ENCODE measurements at regions not wholly inside any gene's neighbourhood (a gene's known extent, or its start where the extent isn't known, plus 50 kb on each side); places are given as distances from the start of the nearest gene placed in this dataset.

DNA sequence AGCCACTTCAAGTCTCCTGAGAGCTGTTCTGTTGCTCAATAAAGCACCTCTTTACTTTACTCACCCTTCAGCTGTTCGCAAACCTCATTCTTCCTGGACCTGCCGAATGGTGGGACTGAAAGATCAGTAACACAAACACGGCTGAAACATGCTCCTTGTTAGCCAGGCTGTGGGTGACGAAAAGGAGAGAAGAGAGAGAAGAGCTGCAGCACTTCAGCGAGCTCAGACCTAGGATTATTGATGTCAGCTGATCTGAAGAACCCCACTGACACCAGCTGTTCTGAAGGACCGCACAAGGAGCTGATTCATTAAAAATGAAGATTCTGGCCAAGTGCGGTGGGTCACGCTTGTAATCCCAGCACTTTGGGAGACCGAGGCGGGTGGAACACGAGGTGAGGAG, 2020.0 kb upstream of the ADGRL3 start (continued):
- TF ChIP-seq, protein P1, sequence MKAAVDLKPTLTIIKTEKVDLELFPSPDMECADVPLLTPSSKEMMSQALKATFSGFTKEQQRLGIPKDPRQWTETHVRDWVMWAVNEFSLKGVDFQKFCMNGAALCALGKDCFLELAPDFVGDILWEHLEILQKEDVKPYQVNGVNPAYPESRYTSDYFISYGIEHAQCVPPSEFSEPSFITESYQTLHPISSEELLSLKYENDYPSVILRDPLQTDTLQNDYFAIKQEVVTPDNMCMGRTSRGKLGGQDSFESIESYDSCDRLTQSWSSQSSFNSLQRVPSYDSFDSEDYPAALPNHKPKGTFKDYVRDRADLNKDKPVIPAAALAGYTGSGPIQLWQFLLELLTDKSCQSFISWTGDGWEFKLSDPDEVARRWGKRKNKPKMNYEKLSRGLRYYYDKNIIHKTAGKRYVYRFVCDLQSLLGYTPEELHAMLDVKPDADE (IDR thresholded peaks at IDR 0.05): no peak
- TF ChIP-seq, protein P2, sequence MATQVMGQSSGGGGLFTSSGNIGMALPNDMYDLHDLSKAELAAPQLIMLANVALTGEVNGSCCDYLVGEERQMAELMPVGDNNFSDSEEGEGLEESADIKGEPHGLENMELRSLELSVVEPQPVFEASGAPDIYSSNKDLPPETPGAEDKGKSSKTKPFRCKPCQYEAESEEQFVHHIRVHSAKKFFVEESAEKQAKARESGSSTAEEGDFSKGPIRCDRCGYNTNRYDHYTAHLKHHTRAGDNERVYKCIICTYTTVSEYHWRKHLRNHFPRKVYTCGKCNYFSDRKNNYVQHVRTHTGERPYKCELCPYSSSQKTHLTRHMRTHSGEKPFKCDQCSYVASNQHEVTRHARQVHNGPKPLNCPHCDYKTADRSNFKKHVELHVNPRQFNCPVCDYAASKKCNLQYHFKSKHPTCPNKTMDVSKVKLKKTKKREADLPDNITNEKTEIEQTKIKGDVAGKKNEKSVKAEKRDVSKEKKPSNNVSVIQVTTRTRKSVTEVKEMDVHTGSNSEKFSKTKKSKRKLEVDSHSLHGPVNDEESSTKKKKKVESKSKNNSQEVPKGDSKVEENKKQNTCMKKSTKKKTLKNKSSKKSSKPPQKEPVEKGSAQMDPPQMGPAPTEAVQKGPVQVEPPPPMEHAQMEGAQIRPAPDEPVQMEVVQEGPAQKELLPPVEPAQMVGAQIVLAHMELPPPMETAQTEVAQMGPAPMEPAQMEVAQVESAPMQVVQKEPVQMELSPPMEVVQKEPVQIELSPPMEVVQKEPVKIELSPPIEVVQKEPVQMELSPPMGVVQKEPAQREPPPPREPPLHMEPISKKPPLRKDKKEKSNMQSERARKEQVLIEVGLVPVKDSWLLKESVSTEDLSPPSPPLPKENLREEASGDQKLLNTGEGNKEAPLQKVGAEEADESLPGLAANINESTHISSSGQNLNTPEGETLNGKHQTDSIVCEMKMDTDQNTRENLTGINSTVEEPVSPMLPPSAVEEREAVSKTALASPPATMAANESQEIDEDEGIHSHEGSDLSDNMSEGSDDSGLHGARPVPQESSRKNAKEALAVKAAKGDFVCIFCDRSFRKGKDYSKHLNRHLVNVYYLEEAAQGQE (IDR thresholded peaks at IDR 0.05; ENCODE audit: unreplicated experiment): no peak
- TF ChIP-seq ZNF331 (CRISPR knock-in tag; IDR thresholded peaks at IDR 0.05; ENCODE audit: low read depth): no peak
- TF ChIP-seq ZNF114 (CRISPR knock-in tag; IDR thresholded peaks at IDR 0.05): no peak
- no peak for TF ChIP-seq EZH2phosphoT487 (IDR thresholded peaks at IDR 0.05; ENCODE audit: unreplicated experiment)
- TF ChIP-seq STAT1 (IDR thresholded peaks at IDR 0.05; ENCODE audit: unreplicated experiment): no peak
- no peak for TF ChIP-seq NANOG (IDR thresholded peaks at IDR 0.05; ENCODE audit: borderline replicate concordance)

DNA sequence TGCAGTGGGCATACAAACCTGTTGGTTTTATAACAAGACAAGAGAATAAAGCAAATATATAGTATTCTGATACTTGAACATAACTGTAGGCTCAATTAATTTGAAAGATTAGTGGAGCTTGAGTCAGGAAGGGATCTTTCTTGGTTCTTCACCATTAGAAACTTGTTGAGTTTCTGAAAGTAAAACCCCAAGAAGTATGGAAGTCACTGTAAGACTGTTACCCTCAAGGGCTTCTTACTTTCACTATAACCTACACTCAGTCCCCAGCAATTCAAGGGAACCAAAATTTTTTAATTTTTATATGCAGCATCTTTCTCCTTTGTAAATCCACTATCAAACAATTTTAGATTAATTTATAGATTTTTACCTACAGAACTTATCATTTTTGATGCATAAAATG, 2019.2 kb upstream of the ADGRL3 start:
- Histone ChIP-seq H3K79me2 (replicated peaks; ENCODE audit: insufficient read depth) (no peaks in the 10 kb centered on the region), H3K36me3 (ENCODE audit: insufficient read depth) (no peaks in the 10 kb centered on the region), H3K27me3 (ENCODE audit: insufficient read depth) (no peaks in the 10 kb centered on the region), H3K9me2 (ENCODE audit: insufficient read depth) (no peaks in the 10 kb centered on the region), H3K4me2 (no peak overlapping the region), H3K4me1 (ENCODE audit: insufficient read depth) (no peaks in the 10 kb centered on the region), H3F3A (replicated peaks; ENCODE audit: low read depth) (no peaks in the 10 kb centered on the region), H4K20me1 (replicated peaks; ENCODE audit: insufficient read depth) (no peaks in the 10 kb centered on the region), H2AFZ (no peak overlapping the region), H3K4me3 (no peak overlapping the region), H3K27ac (ENCODE audit: low read depth) (no peak overlapping the region)
- Mint-ChIP-seq H3K4me1 (no peaks in the 10 kb centered on the region), H3K4me3 (no peak overlapping the region), H3K27me3 (ENCODE audit: insufficient read depth, low read depth, poor library complexity) (no peaks in the 10 kb centered on the region), H3K27ac (no peak overlapping the region), H3K36me3 (ENCODE audit: low read depth) (no peaks in the 10 kb centered on the region), H3K9me3 (no peaks in the 10 kb centered on the region)
- DNase-seq (ENCODE audit: low spot score) (no peak), ATAC-seq (no peak)
- TF ChIP-seq NANOG (IDR thresholded peaks at IDR 0.05; ENCODE audit: borderline replicate concordance): no peak
- TF ChIP-seq EZH2 (IDR thresholded peaks at IDR 0.05; ENCODE audit: low read depth, unreplicated experiment): no peak
- no peak for TF ChIP-seq EZH2phosphoT487 (IDR thresholded peaks at IDR 0.05; ENCODE audit: unreplicated experiment)
- TF ChIP-seq, protein P2 (IDR thresholded peaks at IDR 0.05; ENCODE audit: unreplicated experiment): no peak
- no peak for TF ChIP-seq CREB1 (CRISPR knock-in tag; IDR thresholded peaks at IDR 0.05; ENCODE audit: low read depth)
- TF ChIP-seq, protein P3, sequence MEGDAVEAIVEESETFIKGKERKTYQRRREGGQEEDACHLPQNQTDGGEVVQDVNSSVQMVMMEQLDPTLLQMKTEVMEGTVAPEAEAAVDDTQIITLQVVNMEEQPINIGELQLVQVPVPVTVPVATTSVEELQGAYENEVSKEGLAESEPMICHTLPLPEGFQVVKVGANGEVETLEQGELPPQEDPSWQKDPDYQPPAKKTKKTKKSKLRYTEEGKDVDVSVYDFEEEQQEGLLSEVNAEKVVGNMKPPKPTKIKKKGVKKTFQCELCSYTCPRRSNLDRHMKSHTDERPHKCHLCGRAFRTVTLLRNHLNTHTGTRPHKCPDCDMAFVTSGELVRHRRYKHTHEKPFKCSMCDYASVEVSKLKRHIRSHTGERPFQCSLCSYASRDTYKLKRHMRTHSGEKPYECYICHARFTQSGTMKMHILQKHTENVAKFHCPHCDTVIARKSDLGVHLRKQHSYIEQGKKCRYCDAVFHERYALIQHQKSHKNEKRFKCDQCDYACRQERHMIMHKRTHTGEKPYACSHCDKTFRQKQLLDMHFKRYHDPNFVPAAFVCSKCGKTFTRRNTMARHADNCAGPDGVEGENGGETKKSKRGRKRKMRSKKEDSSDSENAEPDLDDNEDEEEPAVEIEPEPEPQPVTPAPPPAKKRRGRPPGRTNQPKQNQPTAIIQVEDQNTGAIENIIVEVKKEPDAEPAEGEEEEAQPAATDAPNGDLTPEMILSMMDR (conservative IDR thresholded peaks at IDR 0.05; ENCODE audit: low read depth in 2 of 2): no peak
- TF ChIP-seq ZNF331 (CRISPR knock-in tag; IDR thresholded peaks at IDR 0.05; ENCODE audit: low read depth): no peak
- TF ChIP-seq STAT1 (IDR thresholded peaks at IDR 0.05; ENCODE audit: unreplicated experiment): no peak
- TF ChIP-seq ZNF114 (CRISPR knock-in tag; IDR thresholded peaks at IDR 0.05): no peak
